CD14-positive monocyte (primary cell): ENCODE measurements at regions not wholly inside any gene's neighbourhood (a gene's known extent, or its start where the extent isn't known, plus 50 kb on each side); places are given as distances from the start of the nearest gene placed in this dataset.

ENCODE experiments used
- DNase-seq, 3 donors: peaks; one replicate each; pipeline ENCODE4 v3.0.0-alpha.2; 2011 to 2022
- H2AFZ ChIP-seq: 2 replicates; pipeline ENCODE4 v1.6.0; 2012; ENCODE audit warnings: mild to moderate bottlenecking, low read depth, low read length, inconsistent platforms; ENCODE audit not compliant: insufficient read depth, poor library complexity, severe bottlenecking
- H3K27ac ChIP-seq, 2 donors: 1 replicate in 1 of 2; 2 replicates in 1 of 2; pipeline ENCODE4 v1.5.1; 2012 to 2013; ENCODE audit warnings: low read length in 2 of 2, control low read depth in 1 of 2, inconsistent platforms in 1 of 2, low read depth in 1 of 2, mild to moderate bottlenecking in 1 of 2
- H3K27me3 ChIP-seq, 2 donors: one replicate each; pipeline versions ENCODE4 v1.6.0 to v1.6.1; 2011 to 2013; ENCODE audit warnings: low read length in 2 of 2; ENCODE audit not compliant: control insufficient read depth in 2 of 2, insufficient read depth in 2 of 2
- H3K36me3 ChIP-seq, 2 donors: replicated peaks in 1 of 2; 1 replicate in 1 of 2; 2 replicates in 1 of 2; pipeline versions ENCODE4 v1.5.1 to v1.6.1; 2012 to 2013; ENCODE audit warnings: low read length in 2 of 2, control low read depth in 1 of 2, inconsistent platforms in 1 of 2, mild to moderate bottlenecking in 1 of 2; ENCODE audit not compliant: insufficient read depth in 2 of 2, control insufficient read depth in 1 of 2
- H3K4me1 ChIP-seq, 2 donors: 1 replicate in 1 of 2; 2 replicates in 1 of 2; pipeline versions ENCODE4 v1.5.1 to v1.6.1; 2012 to 2013; ENCODE audit warnings: low read length in 2 of 2, control low read depth in 1 of 2, inconsistent platforms in 1 of 2, mild to moderate bottlenecking in 1 of 2, moderate library complexity in 1 of 2; ENCODE audit not compliant: insufficient read depth in 2 of 2, control insufficient read depth in 1 of 2
- H3K4me2 ChIP-seq: replicated peaks from 2 replicates; pipeline ENCODE3; 2012; ENCODE audit warnings: low read length, moderate library complexity, mild to moderate bottlenecking; ENCODE audit not compliant: poor library complexity, severe bottlenecking; ENCODE audit errors: extremely low read depth
- H3K4me3 ChIP-seq, 3 experiments: fragments of 200-600 bp in 1 of 3; sonication (generic) in 1 of 3; replicated peaks in 1 of 3; 1 replicate in 2 of 3; 2 replicates in 1 of 3; pipeline ENCODE4 v1.5.1; 2011 to 2013; ENCODE audit warnings: low read length in 3 of 3, mild to moderate bottlenecking in 3 of 3, control low read depth in 2 of 3, low read depth in 2 of 3, inconsistent platforms in 1 of 3, moderate library complexity in 1 of 3
- H3K79me2 ChIP-seq: 2 replicates; pipeline ENCODE4 v1.6.0; 2012; ENCODE audit warnings: mild to moderate bottlenecking, control low read depth, inconsistent platforms, low read length, moderate library complexity; ENCODE audit not compliant: insufficient read depth
- H3K9ac ChIP-seq: 2 replicates; pipeline ENCODE4 v1.6.0; 2017; ENCODE audit warnings: low read length, mild to moderate bottlenecking; ENCODE audit not compliant: insufficient read depth, poor library complexity, severe bottlenecking
- H3K9me3 ChIP-seq, 2 donors: replicated peaks in 1 of 2; 1 replicate in 1 of 2; 2 replicates in 1 of 2; pipeline versions ENCODE4 v1.5.1 to v1.6.1; 2012 to 2013; ENCODE audit warnings: low read length in 2 of 2, control low read depth in 1 of 2; ENCODE audit not compliant: control insufficient read depth in 1 of 2, insufficient read depth in 1 of 2
- H4K20me1 ChIP-seq: 2 replicates; pipeline ENCODE4 v1.6.0; 2012; ENCODE audit warnings: mild to moderate bottlenecking, low read length, control low read depth, moderate library complexity; ENCODE audit not compliant: insufficient read depth
- H3K27ac Mint-ChIP-seq, 7 donors: one replicate each; pipeline ENCODE4 v1.8.0; 2020; ENCODE audit warnings: mild to moderate bottlenecking in 7 of 7, mixed read lengths in 7 of 7, moderate library complexity in 6 of 7, inconsistent platforms in 2 of 7
- H3K27me3 Mint-ChIP-seq, 3 donors: one replicate each; pipeline ENCODE4 v1.8.0; 2021 to 2022; ENCODE audit warnings: low read depth in 3 of 3, mild to moderate bottlenecking in 3 of 3, mixed read lengths in 3 of 3, moderate library complexity in 3 of 3, inconsistent platforms in 1 of 3
- H3K36me3 Mint-ChIP-seq, 2 donors: one replicate each; pipeline ENCODE4 v1.8.0; 2020; ENCODE audit warnings: mixed read lengths in 2 of 2, inconsistent platforms in 1 of 2, mild to moderate bottlenecking in 1 of 2
- H3K4me1 Mint-ChIP-seq: one replicate; pipeline ENCODE4 v1.8.0; 2020; ENCODE audit warnings: mild to moderate bottlenecking, mixed read lengths
- H3K4me3 Mint-ChIP-seq, 2 donors: one replicate each; pipeline ENCODE4 v1.8.0; 2020; ENCODE audit warnings: mild to moderate bottlenecking in 2 of 2, mixed read lengths in 2 of 2, moderate library complexity in 1 of 2
- H3K9me3 Mint-ChIP-seq, 7 donors: one replicate each; pipeline ENCODE4 v1.8.0; 2020 to 2022; ENCODE audit warnings: mixed read lengths in 7 of 7, mild to moderate bottlenecking in 6 of 7, moderate library complexity in 6 of 7, inconsistent platforms in 2 of 7
- CTCF ChIP-seq: fragments of 200-600 bp; IDR thresholded peaks from one replicate; pipeline ENCODE4 v1.8.0; 2022; ENCODE audit warnings: antibody characterized with exemption, mild to moderate bottlenecking
- WGBS: methylation state at CpG from one replicate; pipeline ENCODE4 v1.1.5; 2013; ENCODE audit warnings: missing lambda C conversion rate; ENCODE audit not compliant: insufficient coverage; 5-methylcytosine and 5-hydroxymethylcytosine counted together
- intact Hi-C, 2 donors: fragments of 100-400 bp; cut with micrococcal nuclease; formaldehyde crosslinking; loops; one replicate each; pipeline versions ENCODE4 v1.15.0 to v1.15.1; 2023

- H3K4me3 ChIP-seq: no peak overlapping the region
- intact Hi-C loops: no loop called here
- DNase-seq: no peak
Measured at GRCh38 chr14:98187281-98187680, 1084.7 kb downstream of the BCL11B start.

GRCh38 chr14:98189062-98189461, 1082.9 kb downstream of the BCL11B start:
- no peak overlapping the region for H3K27ac ChIP-seq
- intact Hi-C loops: no loop called here
- no peak overlapping the region for H3K4me3 ChIP-seq
- no peak overlapping the region for H3K9ac ChIP-seq
- no peaks in the 10 kb centered on the region for H3K36me3 Mint-ChIP-seq
- H3K9me3 ChIP-seq: no peaks in the 10 kb centered on the region
- H3K27me3 Mint-ChIP-seq: peaks cover 0 to 4% (median 2%) of the 10 kb centered on the region in 3 donors
- no peak overlapping the region for H3K4me2 ChIP-seq
- H3K4me3 Mint-ChIP-seq: peak overlapping the region in 1 of 2 donors; percentile 8
- no peaks in the 10 kb centered on the region for H3K4me1 ChIP-seq
- no peak for DNase-seq
- H3K27ac Mint-ChIP-seq: peak overlapping the region in 1 of 7 donors; percentile 69
- H4K20me1 ChIP-seq: no peaks in the 10 kb centered on the region
- peaks cover 0 to 9% (median 0%) of the 10 kb centered on the region in 7 donors for H3K9me3 Mint-ChIP-seq
- WGBS: 100% methylated on average over 1 of the region's 1 CpG
- no peaks in the 10 kb centered on the region for H3K36me3 ChIP-seq
- H3K4me1 Mint-ChIP-seq: no peaks in the 10 kb centered on the region
- H3K79me2 ChIP-seq: no peaks in the 10 kb centered on the region
- no peak for TF ChIP-seq CTCF
- no peaks in the 10 kb centered on the region for H3K27me3 ChIP-seq
- H2AFZ ChIP-seq: no peak overlapping the region

More at GRCh38 chr14:98187281-98187680, 1084.7 kb downstream of the BCL11B start:
- H3K9me3 ChIP-seq: no peaks in the 10 kb centered on the region
- Mint-ChIP-seq H3K36me3 (no peaks in the 10 kb centered on the region), H3K9me3 (peaks cover 0 to 7% (median 2%) of the 10 kb centered on the region in 7 donors), H3K4me3 (no peak overlapping the region), H3K27ac (no peak overlapping the region), H3K4me1 (no peaks in the 10 kb centered on the region), H3K27me3 (peaks cover 0 to 4% (median 2%) of the 10 kb centered on the region in 3 donors)
- H3K9ac ChIP-seq: no peak overlapping the region
- no peak overlapping the region for H3K27ac ChIP-seq
- 80% methylated on average over 1 of the region's 2 CpGs for WGBS
- TF ChIP-seq CTCF: no peak
- H3K79me2 ChIP-seq: no peaks in the 10 kb centered on the region
- H3K4me2 ChIP-seq: no peak overlapping the region
- no peaks in the 10 kb centered on the region for H3K36me3 ChIP-seq
- no peaks in the 10 kb centered on the region for H4K20me1 ChIP-seq
- no peaks in the 10 kb centered on the region for H3K27me3 ChIP-seq
- H3K4me1 ChIP-seq: no peaks in the 10 kb centered on the region
- H2AFZ ChIP-seq: no peak overlapping the region
